GM12878 (cell line): ENCODE measurements at regions not wholly inside any gene's neighbourhood (a gene's known extent, or its start where the extent isn't known, plus 50 kb on each side); places are given as distances from the start of the nearest gene placed in this dataset.

Experiments used
- ATAC-seq: fragments of 200-7000 bp; cut with Tn5 transposase; 3 replicates; pipeline ENCODE4 v1.9.1; 2020; ENCODE audit warnings: mild to moderate bottlenecking, moderate library complexity
- BruUV-seq: library from RNA; stranded (reverse); fragments of 400-500 nt; replicated peaks from 2 replicates; lab custom pipeline; 2021; lab: Mats Ljungman, UMichigan
- CTCF ChIA-PET: fragments of 300-600 bp; sonication (Branson Sonifier 250); formaldehyde crosslinking; extraction: SDS; loops from one replicate; lab custom pipeline; 2021; ENCODE audit warnings: inconsistent platforms; lab: Yijun Ruan, JAX
- POLR2A ChIA-PET: fragments of 350-600 bp; formaldehyde crosslinking; extraction: SDS; loops from one replicate; lab custom pipeline; 2021; ENCODE audit warnings: inconsistent platforms; lab: Charles Lee
- RAD21 ChIA-PET: fragments of 300-600 bp; sonication (Branson Sonifier 250); formaldehyde crosslinking; loops from one replicate; lab custom pipeline; 2023; ENCODE audit warnings: antibody characterized with exemption; ENCODE audit not compliant: unreplicated experiment; lab: Charles Lee
- SMC1A ChIA-PET: fragments of 300-600 bp; sonication (Branson Sonifier 250); formaldehyde crosslinking; loops from one replicate; lab custom pipeline; 2023; ENCODE audit not compliant: unreplicated experiment, uncharacterized antibody; lab: Charles Lee
- DNase-seq: peaks from one replicate; pipeline ENCODE4 v3.0.0-alpha.2; 2011; ENCODE audit warnings: low read depth, low spot score
- FAIRE-seq: peaks from 3 replicates; lab custom pipeline; 2011; peaks lifted over from hg19 to GRCh38; lab: Jason Lieb, UNC
- H2AFZ ChIP-seq: 2 replicates; pipeline ENCODE4 v1.6.0; 2011; ENCODE audit warnings: low read depth, low read length, control low read depth; ENCODE audit not compliant: control insufficient read depth
- H3K27ac ChIP-seq: 2 replicates; pipeline ENCODE4 v1.5.1; 2011; ENCODE audit warnings: control low read depth; ENCODE audit not compliant: control insufficient read depth, insufficient read depth
- H3K27me3 ChIP-seq, 2 experiments: replicated peaks in 1 of 2; 2 replicates each; pipeline versions ENCODE4 v1.6.0 to v1.6.1; 2011; ENCODE audit warnings: low read length in 1 of 2; ENCODE audit not compliant: control insufficient read depth in 2 of 2, insufficient read depth in 2 of 2
- H3K36me3 ChIP-seq, 2 experiments: 2 replicates each; pipeline ENCODE4 v1.5.1; 2011; ENCODE audit warnings: low read length in 1 of 2; ENCODE audit not compliant: control insufficient read depth in 2 of 2, insufficient read depth in 2 of 2
- H3K4me1 ChIP-seq: 2 replicates; pipeline ENCODE4 v1.6.1; 2011; ENCODE audit warnings: mild to moderate bottlenecking, low read length, moderate library complexity, mixed read lengths; ENCODE audit not compliant: control insufficient read depth, insufficient read depth
- H3K4me2 ChIP-seq: 2 replicates; pipeline ENCODE4 v1.6.0; 2011; ENCODE audit warnings: control low read depth; ENCODE audit not compliant: control insufficient read depth, insufficient read depth
- H3K4me3 ChIP-seq: fragments of 200-600 bp; sonication (generic); 2 replicates; pipeline ENCODE4 v1.5.1; 2016
- H3K79me2 ChIP-seq: 2 replicates; pipeline ENCODE4 v1.6.0; 2011; ENCODE audit warnings: low read length; ENCODE audit not compliant: control insufficient read depth, insufficient read depth
- H3K9ac ChIP-seq: 2 replicates; pipeline ENCODE4 v1.8.0; 2011; ENCODE audit warnings: low read length, control low read depth, mixed read lengths; ENCODE audit not compliant: control insufficient read depth, insufficient read depth
- H3K9me3 ChIP-seq: replicated peaks from 3 replicates; pipeline ENCODE4 v1.5.1; 2011; ENCODE audit warnings: mild to moderate bottlenecking, low read length; ENCODE audit not compliant: control insufficient read depth, insufficient read depth
- H4K20me1 ChIP-seq: 2 replicates; pipeline ENCODE4 v1.6.0; 2011; ENCODE audit not compliant: control insufficient read depth, insufficient read depth
- ATF7 ChIP-seq: fragments of 450-650 bp; IDR thresholded peaks from 2 replicates; pipeline ENCODE4 v1.6.1; 2016; ENCODE audit warnings: low read depth, mild to moderate bottlenecking
- CBX3 ChIP-seq: fragments of 200-600 bp; sonication (generic); IDR thresholded peaks from 2 replicates; pipeline ENCODE4 v1.6.1; 2016; ENCODE audit warnings: low read depth, borderline replicate concordance
- EGR1 ChIP-seq, 2 experiments: IDR thresholded peaks; 1 replicate in 1 of 2; 2 replicates in 1 of 2; pipeline ENCODE4 v1.6.1; 2011 to 2012; ENCODE audit warnings: low read depth in 2 of 2, low read length in 2 of 2, borderline replicate concordance in 1 of 2, mild to moderate bottlenecking in 1 of 2, moderate library complexity in 1 of 2
- EZH2 ChIP-seq: IDR thresholded peaks from 2 replicates; pipeline ENCODE4 v1.6.1; 2012; ENCODE audit warnings: low read depth, mild to moderate bottlenecking, control low read depth, inconsistent platforms, low read length, borderline replicate concordance; ENCODE audit not compliant: control insufficient read depth
- FOXM1 ChIP-seq: IDR thresholded peaks from 2 replicates; pipeline ENCODE4 v1.6.1; 2012; ENCODE audit warnings: low read depth, mild to moderate bottlenecking, inconsistent platforms, low read length, moderate library complexity
- PML ChIP-seq: IDR thresholded peaks from 2 replicates; pipeline ENCODE4 v1.6.1; 2012; ENCODE audit warnings: low read length, inconsistent platforms
- SP1 ChIP-seq: IDR thresholded peaks from one replicate; pipeline ENCODE4 v1.6.1; 2011; ENCODE audit warnings: low read depth, low read length
- WGBS: methylation state at CpG from one replicate; pipeline ENCODE4 v1.1.6; 2016; ENCODE audit warnings: low lambda C conversion rate; ENCODE audit not compliant: insufficient replicate concordance, insufficient coverage; ENCODE audit errors: missing lambda C conversion rate; 5-methylcytosine and 5-hydroxymethylcytosine counted together
- in situ Hi-C: fragments of 300-500 bp; cut with MboI; formaldehyde crosslinking; loops from 9 replicates; pipeline ENCODE4 v1.14.3; 2018; ENCODE audit warnings: mixed read lengths
- intact Hi-C: fragments of 100-400 bp; cut with micrococcal nuclease; formaldehyde crosslinking; loops from one replicate; pipeline ENCODE4 v1.14.2; 2022; ENCODE audit not compliant: unreplicated experiment
- TF ChIP-seq, protein P1 (sequence below), 3 experiments: IDR thresholded peaks in 2 of 3; conservative IDR thresholded peaks in 1 of 3; 2 replicates each; pipeline ENCODE4 v1.5.1; 2011; ENCODE audit warnings: low read depth in 3 of 3, low read length in 3 of 3, mild to moderate bottlenecking in 3 of 3, control low read depth in 2 of 3, moderate library complexity in 2 of 3, inconsistent platforms in 1 of 3, mixed read lengths in 1 of 3; ENCODE audit not compliant: control insufficient read depth in 2 of 3, insufficient read depth in 1 of 3; ENCODE audit errors: extremely low read depth in 1 of 3
- TF ChIP-seq, protein P2 (sequence below): fragments of 450-650 bp; formaldehyde crosslinking; IDR thresholded peaks from 2 replicates; pipeline ENCODE4 v1.4.0; 2022; ENCODE audit warnings: mild to moderate bottlenecking, moderate library complexity

DNA sequence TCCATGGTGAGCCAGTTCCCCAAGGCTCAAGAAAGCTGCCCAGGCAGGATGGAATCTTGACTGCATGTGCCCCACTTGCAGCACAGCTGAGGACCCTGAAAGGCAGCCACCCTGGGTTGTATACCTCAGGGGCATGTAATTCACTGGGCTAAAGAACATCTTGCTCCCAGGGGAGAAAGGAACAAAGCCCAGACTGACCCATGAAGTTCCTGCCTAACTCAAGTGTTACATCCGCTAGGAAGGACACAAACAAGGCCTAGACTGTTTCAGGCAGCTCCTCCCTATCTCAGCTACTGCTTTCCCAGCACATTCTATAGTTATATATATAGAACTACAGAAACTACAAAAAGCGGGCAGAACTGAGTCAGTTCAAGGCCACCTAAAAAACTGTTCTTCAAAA, 69.0 kb downstream of the RBM43 start:
- no peaks in the 10 kb centered on the region for H4K20me1 ChIP-seq
- ChIA-PET SMC1A (no interaction called here), POLR2A (no interaction called here), RAD21 (no interaction called here), CTCF (no interaction called here)
- no peak for TF ChIP-seq CBX3
- no peak for TF ChIP-seq EZH2
- TF ChIP-seq, protein P1, sequence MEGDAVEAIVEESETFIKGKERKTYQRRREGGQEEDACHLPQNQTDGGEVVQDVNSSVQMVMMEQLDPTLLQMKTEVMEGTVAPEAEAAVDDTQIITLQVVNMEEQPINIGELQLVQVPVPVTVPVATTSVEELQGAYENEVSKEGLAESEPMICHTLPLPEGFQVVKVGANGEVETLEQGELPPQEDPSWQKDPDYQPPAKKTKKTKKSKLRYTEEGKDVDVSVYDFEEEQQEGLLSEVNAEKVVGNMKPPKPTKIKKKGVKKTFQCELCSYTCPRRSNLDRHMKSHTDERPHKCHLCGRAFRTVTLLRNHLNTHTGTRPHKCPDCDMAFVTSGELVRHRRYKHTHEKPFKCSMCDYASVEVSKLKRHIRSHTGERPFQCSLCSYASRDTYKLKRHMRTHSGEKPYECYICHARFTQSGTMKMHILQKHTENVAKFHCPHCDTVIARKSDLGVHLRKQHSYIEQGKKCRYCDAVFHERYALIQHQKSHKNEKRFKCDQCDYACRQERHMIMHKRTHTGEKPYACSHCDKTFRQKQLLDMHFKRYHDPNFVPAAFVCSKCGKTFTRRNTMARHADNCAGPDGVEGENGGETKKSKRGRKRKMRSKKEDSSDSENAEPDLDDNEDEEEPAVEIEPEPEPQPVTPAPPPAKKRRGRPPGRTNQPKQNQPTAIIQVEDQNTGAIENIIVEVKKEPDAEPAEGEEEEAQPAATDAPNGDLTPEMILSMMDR (IDR thresholded peaks at IDR 0.05 in 2 of 3, conservative IDR thresholded peaks at IDR 0.05 in 1 of 3; ENCODE audit: control insufficient read depth in 2 of 3, extremely low read depth in 1 of 3, insufficient read depth in 1 of 3, low read depth in 3 of 3, low read length in 3 of 3), result no peak
- TF ChIP-seq ATF7, result no peak
- no peak for TF ChIP-seq PML
- TF ChIP-seq EGR1 (IDR thresholded peaks at IDR 0.05; ENCODE audit: borderline replicate concordance in 1 of 2, low read depth in 2 of 2, low read length in 2 of 2), result no peak
- TF ChIP-seq, protein P2, sequence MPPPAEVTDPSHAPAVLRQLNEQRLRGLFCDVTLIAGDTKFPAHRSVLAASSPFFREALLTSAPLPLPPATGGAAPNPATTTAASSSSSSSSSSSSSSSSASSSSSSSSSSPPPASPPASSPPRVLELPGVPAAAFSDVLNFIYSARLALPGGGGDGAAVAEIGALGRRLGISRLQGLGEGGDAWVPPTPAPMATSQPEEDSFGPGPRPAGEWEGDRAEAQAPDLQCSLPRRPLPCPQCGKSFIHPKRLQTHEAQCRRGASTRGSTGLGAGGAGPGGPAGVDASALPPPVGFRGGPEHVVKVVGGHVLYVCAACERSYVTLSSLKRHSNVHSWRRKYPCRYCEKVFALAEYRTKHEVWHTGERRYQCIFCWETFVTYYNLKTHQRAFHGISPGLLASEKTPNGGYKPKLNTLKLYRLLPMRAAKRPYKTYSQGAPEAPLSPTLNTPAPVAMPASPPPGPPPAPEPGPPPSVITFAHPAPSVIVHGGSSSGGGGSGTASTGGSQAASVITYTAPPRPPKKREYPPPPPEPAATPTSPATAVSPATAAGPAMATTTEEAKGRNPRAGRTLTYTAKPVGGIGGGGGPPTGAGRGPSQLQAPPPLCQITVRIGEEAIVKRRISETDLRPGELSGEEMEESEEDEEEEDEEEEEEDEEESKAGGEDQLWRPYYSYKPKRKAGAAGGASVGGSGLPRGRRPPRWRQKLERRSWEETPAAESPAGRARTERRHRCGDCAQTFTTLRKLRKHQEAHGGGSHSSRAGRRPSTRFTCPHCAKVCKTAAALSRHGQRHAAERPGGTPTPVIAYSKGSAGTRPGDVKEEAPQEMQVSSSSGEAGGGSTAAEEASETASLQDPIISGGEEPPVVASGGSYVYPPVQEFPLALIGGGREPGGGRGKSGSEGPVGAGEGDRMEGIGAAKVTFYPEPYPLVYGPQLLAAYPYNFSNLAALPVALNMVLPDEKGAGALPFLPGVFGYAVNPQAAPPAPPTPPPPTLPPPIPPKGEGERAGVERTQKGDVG (CRISPR knock-in tag), result no peak
- TF ChIP-seq FOXM1, result no peak
- no peak for TF ChIP-seq SP1
- no peaks in the 10 kb centered on the region for H3K27me3 ChIP-seq
- no peaks in the 10 kb centered on the region for H3K36me3 ChIP-seq
- DNase-seq (no peak), ATAC-seq (no peak), FAIRE-seq (no peak)
- H3K79me2 ChIP-seq, result no peaks in the 10 kb centered on the region
- no peaks in the 10 kb centered on the region for H3K4me1 ChIP-seq
- in situ Hi-C loops, result no loop called here
- no peak overlapping the region for H3K27ac ChIP-seq
- intact Hi-C loops, result no loop called here
- BruUV-seq, result no TSS peak
- H3K9ac ChIP-seq, result no peak overlapping the region
- 22% methylated on average over 2 of the region's 2 CpGs for WGBS
- no peaks in the 10 kb centered on the region for H3K9me3 ChIP-seq
- H3K4me3 ChIP-seq, result no peak overlapping the region
- H2AFZ ChIP-seq, result no peak overlapping the region
- H3K4me2 ChIP-seq, result no peak overlapping the region
